Activated T-helper 1 cell treated with anti-CD3 and anti-CD28 coated beads, Interleukin-2, amount 50 U/mL, for 16 hours (primary cell): ENCODE measurements at regions not wholly inside any gene's neighbourhood (a gene's known extent, or its start where the extent isn't known, plus 50 kb on each side); places are given as distances from the start of the nearest gene placed in this dataset.
"Not testable (repeated sequence)": the region's sequence is repeated elsewhere in the genome, so short reads cannot be mapped to it uniquely, and the experiment has no call there.

Source experiments
- DNase-seq, 2 donors: peaks; one replicate each; pipeline ENCODE4 v3.0.0-alpha.2; 2020; ENCODE audit warnings: low read depth in 1 of 2, low spot score in 1 of 2

DNA sequence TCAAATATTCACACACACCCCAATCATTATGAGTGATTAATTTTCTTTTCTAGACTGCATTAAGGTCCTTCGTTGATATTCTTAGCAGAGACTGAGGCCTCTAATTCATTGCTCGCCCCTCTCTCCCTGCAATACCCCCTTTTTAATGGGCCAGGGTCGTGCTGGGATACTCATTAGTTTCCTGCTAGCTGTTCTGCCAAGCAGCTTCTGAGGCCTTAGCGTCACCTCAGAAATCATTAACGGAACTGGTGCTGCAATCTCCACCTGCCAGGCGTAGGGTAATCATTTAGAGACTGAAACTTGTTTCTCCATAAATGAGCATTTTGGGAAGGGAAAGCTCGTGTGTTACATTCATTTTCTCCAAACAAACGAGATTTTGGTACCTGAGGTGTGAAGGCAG lies 1054.7 kb downstream of the GALC start:
- DNase-seq, result no peak

DNA sequence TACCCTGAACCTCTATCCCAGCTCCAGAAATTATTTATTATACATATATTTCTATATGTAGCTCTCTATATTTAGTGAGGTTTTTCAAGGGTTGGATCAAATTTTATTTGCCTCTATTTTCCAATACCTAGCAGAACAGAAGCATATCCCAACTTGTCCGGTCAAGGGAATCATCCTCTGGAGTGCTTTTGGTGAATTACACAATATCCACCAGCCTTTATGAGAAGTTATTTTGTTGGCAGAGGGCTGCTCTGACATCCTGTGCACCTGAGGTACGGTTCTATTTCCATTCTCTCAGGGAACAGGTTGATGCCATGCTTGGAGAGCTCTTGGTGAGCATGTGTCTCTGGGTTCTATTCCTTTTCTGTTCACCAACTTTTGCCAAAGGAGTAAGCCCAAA lies 1056.4 kb downstream of the GALC start:
- DNase-seq, result no peak

DNA sequence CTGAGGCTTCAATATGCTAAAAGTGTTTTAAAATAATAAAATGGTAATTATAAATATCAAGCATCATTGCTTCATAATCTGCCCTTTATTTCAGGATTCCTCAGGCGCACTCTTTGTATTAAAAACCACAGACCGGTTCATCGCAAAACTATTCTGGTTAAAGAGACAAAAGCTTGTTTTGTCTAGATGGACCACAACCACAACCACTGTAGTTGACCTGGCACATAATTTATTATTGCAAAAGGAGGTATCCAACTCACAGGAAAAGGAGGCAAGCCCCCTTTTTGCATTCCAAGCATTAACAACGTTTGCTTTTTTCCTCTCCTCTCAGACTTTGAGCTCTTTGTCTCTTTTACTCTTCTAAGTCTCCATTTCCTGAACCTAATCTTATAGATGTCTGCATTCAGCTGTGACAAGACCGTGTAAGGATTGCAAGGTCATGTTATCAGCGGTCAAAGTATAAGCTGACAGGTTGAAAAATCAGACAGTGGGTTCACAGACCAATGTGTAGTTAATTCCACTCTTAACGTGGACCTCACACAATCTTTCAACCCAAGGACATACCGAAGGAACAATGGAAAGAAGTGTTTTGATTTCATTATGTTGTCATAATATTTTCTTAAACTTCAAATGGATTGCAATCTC lies 1057.6 kb downstream of the GALC start:
- no peak for DNase-seq

DNA sequence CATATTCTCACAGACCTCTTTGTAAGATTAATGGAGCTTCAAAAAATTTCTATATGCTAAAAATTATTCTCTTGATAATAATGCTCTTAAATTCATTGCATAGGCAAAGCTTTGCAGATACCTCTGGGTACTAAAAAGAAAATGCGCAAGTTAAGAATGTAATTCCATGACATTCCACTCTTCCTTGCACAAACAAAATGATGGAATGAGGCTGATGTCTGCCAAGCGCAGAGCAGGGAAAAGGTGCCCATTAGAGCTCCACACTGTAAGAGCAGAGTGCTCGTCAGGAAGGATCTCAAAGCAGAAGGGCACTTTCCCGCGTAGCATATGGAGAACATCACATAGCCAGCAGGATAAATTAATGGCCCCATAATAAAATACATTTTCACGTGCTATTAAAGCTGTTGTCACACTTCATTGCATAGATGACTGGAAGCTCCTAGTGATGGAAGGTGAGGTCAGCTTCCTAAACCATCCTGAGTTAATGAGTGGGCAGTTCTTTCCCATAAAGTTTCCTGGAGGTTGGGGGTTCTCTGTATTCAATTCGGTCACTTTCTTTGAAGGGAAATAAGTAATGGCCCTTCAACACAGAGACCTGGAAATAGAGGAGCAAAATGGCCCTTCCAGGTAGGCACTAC lies 1058.9 kb downstream of the GALC start:
- DNase-seq, result no peak

DNA sequence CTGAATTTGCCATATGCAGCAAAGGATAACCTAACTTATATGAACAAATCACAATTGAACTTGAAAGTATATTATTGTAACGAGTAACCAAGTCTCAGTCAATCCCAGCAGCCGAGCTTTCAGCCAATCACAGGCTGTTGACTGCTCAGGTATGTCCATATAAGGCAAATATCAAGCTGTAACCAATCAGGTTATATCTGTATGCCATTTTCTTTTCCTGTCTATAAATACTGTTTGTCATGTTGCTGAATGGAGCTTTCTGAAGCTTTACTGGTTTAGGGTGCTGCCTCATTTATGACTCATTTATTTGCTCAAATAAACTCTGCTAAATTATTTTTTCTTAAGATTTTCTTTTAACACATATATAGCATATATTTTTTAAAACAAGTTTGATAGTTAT lies 1059.5 kb downstream of the GALC start:
- no peak for DNase-seq

DNA sequence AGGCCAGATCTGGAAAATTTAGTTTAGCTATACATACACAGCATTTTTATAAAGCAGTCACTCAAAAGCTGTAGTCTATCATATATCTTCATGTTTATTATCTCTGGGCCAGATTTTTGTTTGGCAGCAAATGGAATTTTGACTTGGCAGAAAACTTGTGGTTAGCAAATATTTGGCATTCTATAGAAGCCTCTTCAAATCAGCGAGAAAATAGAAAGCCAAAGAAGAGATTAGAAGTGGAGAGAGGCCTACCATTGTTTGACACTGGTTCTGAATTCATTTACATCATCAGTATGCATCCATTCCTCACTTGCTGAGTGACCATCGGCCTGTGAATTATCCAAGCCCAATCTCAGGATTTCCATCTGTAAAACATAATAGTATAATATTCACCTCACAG lies 1077.6 kb downstream of the GALC start:
- no peak for DNase-seq

DNA sequence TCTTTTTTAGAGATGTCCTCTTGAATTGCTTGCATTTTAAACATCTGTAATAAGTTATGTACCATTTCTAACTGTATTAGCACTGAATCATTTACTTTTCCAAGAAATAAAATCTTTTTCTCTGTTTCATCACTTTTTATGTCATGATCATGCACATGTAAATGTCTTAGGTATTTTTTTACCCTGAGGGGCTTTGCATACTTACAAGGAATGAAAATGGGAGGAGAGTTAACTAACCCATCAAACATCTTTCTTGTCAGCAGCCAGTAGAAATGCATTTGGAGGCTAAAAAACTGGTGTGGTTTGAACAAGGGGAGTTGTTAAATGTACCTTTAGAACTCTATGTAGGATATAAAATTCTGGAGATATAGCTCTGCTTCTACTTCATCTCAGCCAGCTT lies 1080.3 kb downstream of the GALC start:
- no peak for DNase-seq

DNA sequence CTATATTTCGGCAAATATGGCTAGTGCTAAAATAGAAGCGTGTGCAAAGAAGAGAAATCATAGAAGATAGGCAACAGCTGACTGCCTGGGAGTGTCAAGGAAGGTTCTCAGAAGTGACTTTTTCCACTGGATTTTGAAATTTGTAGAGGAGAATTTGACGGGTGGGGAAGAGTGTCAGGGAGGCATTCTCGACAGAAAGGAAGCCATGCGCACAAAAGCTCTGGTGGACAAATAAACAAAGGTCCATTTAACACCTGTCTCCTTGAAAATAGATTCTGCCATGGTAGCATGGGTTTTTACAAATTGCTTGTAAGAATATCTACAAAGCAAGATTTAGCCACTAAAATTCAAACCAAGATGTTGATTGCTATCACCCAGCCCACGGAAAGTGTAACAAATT lies 1081.5 kb downstream of the GALC start:
- no peak for DNase-seq

DNA sequence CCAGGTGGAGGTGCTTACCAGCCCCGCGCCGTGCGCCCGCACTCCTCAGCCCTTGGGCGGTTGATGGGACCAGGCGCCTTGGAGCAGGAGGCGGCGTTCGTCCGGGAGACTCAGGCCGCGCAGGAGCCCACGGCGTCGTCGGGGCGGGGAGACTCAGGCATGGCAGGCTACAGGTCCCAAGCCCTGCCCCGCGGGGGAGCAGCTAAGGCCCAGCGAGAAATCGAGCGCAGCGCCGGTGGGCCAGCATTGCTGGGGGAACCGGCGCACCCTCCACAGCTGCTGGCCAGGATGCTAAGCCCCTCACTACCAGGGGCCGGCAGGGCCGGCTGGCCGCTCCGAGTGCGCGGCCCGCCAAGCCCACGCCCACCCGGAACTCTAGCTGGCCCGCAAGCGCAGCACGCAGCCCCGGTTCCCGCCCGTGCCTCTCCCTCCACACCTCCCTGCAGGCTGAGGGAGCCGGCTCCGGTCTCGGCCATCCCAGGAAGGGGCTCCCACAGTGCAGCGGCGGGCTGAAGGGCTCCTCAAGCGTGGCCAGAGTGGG lies 1087.5 kb downstream of the GALC start:
- not testable (repeated sequence) for DNase-seq

DNA sequence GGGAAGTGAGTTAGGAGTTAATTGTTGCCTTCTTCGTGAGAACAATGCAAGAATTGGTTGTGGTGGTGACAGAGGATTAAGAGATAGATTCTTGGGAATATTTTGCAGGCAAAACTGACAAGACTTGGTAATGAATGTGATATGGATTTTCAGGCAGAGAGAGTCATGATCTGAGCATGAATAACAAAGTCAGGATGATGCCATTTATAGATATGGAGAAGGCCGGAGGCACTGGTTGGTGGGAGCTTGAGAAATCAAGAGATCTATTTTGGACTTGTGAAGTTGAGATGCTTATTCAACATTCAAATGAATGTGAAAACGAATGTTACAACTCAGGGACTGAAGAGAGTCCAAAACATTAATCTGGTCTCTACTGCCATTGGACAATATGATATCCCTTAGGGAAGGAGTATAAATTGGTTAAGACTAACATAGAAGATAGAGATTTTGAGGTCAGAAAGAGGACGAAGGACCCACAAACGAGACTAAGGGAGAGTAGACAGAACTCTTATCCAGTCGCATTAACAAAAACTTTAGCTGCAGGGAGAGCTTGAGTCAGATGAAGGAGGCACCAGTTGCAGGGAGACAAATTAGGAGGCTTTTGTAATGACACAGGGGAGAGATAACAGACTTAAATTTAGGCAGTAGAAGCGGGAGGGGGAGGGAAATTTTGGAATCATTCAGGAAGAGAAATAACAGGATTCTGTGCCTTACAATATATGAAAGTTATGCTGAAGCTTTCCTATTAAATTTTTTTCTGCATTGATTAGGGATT lies 1090.6 kb downstream of the GALC start:
- DNase-seq, result no peak

DNA sequence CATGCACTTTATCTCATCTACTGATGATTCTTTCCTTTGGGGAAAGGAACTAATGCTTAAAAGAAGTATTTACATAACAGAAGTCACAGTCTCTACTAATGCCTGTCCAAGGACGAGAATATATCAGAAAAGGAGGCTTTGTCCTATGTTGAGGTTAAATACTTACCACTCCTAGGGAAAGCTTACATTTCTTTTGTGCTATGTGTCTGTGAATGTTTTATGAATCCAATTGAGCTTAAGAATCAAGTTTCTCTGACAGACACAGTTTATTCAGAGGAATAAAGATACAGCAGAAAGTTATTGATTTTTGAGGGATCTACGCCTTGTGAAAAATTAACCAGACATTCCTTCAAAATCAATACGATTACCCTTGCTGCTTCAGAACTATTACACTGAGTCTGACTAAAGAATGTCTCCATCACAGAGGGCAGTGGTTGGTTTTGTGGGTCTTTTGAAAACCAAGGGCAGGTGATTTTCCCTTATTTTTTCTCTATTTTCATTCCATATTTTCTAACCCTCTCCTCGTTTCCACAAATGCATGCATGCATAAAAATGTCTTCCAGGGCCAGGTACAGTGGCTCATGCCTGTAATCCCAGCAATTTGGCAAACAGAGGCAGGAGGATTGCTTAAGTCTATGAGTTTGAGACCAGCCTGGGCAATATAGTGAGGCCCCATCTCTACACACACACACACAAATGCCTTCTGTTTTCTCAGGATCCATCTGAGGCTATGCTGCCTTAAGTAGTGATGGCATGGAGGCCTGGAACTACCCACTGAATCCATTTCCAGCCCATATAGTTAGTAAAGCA lies 1095.1 kb downstream of the GALC start:
- no peak for DNase-seq

DNA sequence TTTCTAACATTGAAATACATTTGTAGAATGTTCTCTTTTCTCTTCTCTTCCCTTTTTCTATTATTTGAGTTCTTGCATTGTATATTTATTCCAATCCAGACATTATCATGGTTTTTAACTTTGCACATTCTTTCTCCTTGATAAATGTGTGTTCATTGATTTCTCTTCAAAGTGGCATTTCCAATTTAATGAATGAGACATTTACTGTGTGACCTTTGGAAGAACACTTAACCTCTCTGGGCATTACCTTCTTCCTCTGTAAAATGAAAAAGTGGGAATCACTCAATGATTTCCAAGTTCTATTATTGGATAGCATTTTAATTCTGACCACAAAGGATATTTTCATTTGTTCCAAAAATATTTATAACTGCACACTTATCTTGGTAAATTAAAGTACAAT lies 1095.8 kb downstream of the GALC start:
- DNase-seq, result no peak

DNA sequence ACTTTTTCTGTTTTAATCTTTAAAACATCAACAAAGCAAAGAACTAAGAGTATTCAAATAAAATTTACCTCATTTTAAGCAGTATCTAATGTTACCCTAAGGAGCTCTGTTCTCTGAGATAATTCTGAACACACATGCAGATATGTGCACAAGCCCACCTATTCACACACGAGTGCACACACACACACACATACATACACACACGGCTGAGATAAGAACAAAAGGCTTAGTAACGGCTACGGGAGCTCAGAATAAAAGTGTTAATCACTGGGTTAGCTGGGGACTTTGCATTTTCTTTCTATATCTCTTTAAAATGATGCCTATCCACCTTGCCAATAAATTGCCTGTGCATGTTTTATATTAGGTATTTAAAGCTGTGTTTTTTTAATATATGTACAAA lies 1096.3 kb downstream of the GALC start:
- no peak for DNase-seq

DNA sequence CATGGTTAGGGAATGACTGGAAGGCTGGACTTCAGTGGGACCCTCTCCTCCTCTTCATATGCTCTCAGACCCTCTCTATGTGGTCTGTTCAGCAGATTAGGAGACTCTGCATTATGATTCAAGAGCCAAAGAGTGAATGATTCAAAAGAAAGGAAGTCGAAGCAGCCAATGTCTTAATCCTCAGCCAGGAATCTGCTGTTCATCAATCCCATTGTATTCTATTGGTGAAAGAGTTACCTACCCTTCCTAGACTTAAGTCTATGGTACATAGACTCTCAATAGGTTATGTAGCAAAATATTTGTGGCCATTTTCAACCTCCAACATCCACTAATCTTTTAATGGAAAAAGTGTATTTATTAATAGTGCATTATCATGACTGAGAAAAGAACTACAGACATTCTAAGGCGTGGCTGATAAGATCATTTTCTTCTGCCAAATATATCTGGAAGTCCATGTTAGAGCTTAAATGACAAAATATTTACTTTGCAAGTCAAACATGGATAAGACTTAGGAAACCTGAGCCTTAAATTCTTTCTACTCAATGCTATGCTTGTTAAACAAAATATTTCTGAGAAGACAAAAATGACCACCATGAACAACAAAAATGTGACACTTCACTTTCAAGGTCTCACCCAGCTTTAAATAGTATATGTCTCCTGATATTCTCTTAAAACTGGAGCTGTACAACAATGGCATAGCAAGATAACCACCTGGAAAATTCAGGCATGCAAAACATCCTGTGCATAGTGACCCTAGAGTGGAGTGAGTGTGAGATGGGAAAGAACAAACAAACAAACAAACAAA lies 1100.6 kb downstream of the GALC start:
- no peak for DNase-seq

DNA sequence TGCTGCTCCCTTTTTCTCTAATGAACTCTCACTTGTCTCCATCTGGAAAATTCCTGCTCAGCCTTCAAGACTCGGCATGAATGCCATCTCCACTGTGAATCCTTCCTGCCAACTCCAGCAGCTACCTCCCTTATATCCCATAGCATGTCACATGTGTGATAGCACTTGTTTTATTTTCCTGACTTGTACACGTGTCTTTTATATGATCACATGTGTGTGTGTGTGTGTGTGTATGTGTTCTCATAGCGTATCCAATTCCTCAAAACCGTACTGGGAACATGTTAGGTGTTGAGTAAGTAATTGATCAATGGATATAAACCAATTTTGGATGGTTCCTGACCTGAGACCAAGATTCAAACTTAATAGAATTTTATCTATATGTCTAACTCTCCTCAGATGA lies 1107.7 kb downstream of the GALC start:
- DNase-seq, result no peak

DNA sequence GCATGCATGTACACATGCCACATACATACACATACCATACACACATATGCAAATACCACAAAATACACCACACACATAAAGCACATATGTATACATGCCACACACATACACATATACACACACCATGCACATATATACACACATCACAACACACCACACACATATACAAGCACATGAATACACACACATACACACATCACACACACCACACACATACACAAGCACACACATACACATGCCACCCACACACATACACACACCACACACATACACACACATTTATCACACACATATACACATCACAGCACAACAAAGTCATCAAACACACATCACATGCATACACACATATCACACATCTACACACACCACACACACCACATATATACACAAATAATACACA lies 1108.5 kb downstream of the GALC start:
- no peak for DNase-seq

DNA sequence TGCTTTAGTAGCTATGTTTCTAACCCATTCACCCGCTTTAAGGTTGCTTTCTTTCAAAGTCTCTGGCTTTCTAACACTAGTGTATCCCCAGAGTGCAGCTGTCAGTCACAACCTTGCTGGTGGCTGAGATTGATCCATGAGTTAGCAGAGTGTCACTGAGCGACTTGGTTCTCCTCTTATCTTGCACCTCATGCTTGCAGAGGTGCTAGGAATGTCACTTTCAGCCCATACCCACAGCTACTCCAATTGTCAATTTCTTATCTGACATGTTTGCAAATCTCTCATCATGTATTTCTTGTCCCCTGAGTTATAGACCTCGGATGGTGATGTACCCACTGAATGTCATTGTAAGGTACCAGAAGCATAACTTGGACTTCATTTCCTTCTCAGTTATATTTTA lies 1110.2 kb downstream of the GALC start:
- no peak for DNase-seq

DNA sequence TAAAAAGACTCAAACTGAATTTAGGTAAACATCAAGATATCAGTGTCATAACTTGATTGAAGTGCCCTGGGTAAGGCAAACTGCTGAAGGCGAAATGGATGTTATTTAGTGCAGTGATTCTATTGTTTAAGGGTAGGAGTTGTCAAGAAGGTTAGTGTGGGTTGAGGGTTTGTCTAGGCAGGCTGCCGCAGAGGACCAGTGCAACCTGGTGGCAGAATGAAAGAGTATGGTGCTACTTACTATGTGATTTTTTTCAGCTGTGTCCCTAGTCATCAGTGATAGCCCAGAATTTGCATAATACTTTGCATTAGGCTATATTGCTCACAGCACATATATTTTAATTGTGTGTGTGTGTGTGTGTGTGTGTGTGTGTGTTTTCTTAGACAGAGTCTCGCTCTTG lies 1127.0 kb downstream of the GALC start:
- no peak for DNase-seq

DNA sequence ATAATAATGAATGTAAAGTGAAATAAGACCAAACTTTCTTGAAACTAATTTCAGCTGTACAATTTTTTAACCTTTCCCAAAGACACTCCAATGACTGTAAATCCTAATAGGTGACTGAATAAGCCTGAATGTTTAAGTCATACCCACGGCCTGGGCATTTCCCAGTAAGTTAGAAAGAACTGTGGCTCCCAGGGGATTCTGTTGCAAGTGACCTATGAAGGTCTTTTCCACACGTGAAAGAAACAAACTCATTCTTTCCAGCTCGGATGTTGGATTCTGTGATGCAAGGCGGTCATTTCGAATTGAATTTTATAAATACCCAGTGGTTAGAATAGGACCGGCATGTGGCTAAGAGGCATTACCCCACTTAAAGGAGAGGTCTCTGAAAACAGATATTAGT lies 1134.4 kb downstream of the GALC start:
- no peak for DNase-seq

DNA sequence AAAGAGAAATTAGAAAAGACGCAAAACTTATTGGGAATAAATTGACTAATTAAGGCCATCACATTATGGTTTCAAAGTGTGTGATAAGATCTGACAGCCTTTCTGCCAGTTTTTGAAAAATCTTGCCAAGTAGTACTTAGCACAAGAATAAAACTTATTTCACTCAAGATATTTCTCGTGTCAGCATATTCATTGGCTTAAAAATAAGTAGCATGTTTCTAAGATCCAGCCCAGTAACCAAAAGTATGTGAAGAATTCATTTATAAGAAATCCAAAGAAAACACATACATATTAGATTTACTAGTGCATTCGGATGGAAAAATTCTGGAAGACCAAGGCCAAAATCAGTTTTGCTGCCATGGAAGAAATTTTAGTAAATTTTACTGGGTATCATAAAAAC lies 1135.0 kb downstream of the GALC start:
- DNase-seq, result no peak

DNA sequence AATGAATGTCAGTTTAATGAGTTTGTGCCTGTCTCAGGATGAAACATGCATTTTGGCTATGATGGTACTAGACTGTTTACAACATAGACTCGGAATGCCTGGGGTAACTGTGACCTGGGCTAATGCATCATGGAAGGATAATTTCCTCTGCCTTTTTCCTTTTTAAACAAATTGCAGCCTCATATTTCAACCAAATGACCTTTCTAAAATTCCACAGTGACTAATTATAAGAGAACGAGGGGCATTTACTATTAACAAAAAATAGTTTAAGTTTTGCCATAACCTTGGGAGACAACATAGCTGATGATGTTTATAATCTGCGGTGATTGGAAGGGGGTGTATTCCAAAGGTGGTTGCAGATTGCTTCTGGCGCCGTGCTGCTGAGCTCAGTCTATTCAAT lies 1140.5 kb downstream of the GALC start:
- DNase-seq, result no peak
